ENCODE measurements at regions not wholly inside any gene's neighbourhood (a gene's known extent, or its start where the extent isn't known, plus 50 kb on each side); places are given as distances from the start of the nearest gene placed in this dataset.
"Not testable (repeated sequence)": the region's sequence is repeated elsewhere in the genome, so short reads cannot be mapped to it uniquely, and the experiment has no call there.

DNA sequence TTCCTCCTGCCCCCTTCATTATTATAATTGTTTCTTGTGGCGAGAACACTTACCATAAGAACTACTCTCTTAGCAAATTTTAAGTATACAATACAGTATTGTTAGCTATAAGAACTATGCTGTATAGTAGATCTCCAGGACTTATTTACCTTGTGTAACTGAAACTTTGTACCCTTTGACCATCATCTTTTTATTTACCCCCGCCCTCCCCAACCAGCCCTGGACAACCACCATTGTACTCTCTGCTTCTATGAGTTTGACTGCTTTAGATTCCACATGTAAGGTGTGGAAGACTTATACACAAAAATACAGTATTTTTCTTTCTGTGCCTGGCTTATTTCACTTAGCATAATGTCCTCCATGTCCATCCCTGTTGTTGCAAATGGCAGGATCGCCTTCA, 161.1 kb downstream of the PHF8 start:
- no peak for DNase-seq (ENCODE audit: low read depth in 4 of 4, low spot score in 3 of 4)

DNA sequence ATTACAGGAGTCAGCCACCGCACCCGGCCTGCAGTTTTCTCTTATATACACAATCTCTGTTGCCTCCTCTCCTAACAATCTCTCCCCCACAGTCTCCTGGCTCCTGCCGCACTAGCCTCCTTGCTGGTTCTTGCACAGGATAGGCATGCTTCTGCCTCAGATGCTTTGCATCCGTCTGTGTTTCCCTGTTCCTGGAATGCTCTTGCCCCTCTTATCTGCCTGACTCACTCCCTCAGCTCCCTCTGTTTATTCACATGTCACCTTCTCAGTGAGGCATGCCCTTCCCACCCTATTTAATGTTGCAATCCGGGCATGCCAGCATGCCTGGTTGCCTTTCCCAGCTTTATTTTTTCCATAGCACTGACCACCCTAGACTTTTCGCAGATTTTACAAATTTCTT, 161.9 kb downstream of the PHF8 start:
- DNase-seq (ENCODE audit: low read depth in 4 of 4, low spot score in 3 of 4): peak in 1 of 4 donors; percentile 17

DNA sequence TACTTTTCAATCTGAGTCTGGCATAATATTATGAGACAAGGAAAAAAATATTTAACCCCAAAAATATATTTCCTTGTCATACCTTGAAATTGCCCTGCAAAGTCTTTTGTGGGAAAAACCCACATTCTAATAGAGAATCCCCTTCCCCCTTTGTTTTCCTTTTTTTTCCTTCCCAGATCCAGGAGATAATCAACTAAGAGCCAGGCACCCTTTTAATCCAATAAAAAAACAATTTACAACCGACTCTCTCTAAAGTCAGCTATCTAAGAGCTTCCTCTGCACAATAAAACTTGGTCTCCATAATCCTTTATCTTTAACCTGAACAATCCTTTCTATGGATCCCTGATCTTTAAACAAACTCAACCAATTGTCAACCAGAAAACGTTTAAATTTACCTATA, 163.5 kb downstream of the PHF8 start:
- not testable (repeated sequence) for DNase-seq (ENCODE audit: low read depth in 4 of 4, low spot score in 3 of 4)

DNA sequence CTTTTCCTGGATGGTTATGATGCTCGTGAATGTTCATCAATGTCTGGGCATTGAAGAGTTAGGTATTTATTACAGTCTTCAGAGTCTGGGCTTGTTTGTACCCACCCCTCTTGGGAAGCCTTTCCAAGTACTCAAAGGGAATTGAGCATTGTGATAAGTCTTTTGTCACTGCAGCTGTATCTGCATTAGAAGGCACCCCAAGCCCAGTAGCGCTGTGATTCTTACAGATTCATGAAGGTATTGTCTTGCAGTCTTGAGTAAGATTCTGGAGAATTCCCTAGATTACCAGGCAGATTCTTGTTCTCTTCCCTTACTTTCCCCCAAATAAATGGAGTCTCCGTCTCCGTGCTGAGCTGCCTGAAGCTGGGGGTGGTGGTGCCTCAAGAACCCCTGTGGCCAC, 173.4 kb upstream of the HUWE1 start:
- no peak for DNase-seq (ENCODE audit: low read depth in 4 of 4, low spot score in 3 of 4)

DNA sequence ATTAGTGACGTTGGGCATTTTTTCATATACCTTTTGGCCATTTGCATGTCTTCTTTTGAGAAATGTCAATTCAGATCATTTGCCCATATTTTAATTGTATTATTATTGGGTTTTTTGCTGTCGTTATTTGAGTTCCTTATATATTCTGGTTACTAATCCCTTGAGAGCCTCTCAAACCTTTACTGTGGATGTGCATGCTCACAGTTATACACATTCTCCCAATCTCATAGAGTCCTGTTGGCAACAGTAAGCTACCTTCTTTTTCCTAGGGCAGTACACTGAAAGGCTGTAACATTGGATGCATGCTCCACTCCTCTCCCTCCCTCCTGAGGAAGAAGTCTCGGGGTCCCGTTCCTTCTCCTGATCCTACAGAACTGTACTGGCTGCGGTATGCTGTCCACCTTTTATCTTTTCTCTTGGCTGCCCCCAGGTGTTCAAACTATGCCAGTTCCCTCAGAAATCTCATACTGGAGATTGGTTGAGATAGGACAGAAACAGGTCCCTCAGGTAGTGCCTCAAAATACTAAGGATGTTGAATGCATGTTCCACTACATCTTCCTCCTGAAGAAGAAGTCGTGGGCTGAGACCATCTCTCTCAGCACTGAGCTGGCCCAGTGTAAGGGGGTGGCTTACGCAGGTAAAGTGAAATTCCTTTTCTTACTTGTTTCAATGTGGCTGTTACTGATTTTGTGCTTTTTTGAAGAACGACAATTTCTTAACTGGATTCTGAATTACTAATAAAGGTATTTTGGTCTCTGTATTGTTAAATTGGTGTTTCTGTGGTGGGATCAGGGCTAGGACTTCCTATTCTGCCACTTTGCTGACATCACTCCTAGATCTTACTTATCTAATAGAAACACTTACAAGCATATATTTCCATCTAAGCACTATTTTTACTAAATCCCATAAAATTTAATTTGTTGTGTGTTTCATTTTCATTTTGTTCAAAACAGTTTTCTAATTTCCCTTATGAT, 145.4 kb upstream of the HUWE1 start:
- peak in 1 of 4 donors; percentile 1 for DNase-seq (ENCODE audit: low read depth in 4 of 4, low spot score in 3 of 4)

DNA sequence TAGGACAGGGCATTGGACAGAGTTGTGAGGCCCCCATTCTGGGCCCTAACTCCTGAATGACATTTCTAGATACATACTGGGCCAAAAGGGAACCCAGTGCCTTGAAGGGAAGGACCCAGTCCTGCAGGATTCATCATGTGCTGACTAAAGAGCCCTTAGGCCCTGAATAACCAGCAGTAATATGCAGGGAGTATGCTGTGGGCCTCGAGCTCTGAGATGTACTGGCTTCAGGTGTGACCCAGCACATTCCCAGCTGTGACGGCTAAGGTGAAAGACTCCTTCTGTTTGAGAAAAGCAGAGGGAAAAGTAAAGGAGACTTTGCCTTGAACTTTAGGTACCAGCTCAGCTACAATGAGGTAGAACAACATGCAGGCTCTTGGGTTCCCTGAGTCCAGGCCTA, 138.2 kb upstream of the HUWE1 start:
- DNase-seq (ENCODE audit: low read depth in 4 of 4, low spot score in 3 of 4): no peak

DNA sequence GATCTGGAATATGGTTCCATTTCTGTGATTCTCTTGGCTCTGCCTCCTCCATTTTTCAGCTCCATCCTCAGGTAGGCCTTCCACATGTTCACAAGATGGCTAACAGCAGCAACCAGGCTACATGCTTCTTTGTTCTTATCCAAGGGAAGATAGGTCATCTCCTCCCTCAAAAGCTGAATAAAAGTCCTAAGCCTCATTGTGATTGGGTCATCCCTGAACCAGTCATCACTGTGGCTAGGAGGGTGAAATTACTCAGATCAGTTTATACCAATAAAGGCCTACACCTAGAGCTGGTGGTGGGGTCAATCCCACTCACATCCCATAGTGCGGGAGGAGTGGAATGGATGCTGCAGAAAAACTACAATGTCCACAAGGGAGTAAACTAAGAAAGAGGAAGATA, 131.6 kb upstream of the HUWE1 start:
- not testable (repeated sequence) for DNase-seq (ENCODE audit: low read depth in 4 of 4, low spot score in 3 of 4)

DNA sequence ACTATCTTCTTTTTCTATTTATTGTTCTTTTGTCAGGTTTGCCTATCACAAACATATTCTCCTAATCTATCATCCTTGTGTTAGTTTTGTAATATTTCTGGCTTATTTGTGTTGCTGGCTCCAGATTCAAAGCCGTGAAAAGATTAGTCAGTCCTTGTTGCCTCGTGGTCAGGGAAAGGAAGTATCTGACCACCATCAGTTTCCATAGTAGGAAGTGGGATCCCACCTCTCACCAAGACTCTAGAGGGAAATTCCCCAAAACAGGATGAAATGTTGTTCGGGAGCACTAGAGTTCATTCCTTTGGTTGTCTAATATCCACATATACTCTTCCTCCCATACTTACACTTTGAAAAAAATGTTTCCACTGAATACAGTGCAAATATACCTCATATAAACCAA, 131.0 kb upstream of the HUWE1 start:
- no peak for DNase-seq (ENCODE audit: low read depth in 4 of 4, low spot score in 3 of 4)

DNA sequence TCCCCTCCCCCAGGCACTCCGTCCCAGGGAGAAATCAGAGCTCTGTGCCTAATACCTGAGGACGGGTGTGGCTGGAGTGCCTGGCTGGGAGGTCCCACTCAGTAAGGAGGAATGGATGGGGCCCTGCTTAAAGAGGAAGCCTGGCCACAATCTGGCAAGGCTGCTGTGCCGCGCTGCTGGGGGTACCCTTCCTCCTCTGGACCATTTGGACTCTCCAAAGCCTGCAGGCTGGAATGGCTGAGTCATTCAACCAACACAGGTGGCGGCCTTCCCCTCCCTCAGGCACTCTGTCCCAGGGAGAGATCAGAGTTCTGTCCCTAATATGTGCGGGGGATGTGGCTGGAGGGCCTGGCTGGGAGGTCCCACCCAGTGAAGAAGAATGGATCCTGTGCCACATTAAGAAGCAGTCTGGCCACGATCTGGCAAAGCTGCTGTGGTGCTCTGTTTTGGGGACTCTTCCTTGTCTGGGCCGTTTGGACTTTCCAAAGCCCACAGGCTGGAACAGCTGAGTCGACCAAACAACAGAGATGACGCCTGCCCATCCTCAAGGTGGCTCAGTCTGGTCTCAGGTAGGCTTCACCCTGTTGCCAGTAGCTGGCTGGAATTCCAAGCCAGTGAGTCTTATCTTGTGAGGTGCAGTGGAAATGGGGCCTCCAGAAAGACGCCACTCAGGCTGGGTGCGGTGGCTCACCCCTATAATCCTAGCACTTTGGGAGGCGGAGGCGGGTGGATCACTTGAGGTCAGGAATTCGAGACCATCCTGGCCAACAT, 127.3 kb upstream of the HUWE1 start:
- no peak for DNase-seq (ENCODE audit: low read depth in 4 of 4, low spot score in 3 of 4)

DNA sequence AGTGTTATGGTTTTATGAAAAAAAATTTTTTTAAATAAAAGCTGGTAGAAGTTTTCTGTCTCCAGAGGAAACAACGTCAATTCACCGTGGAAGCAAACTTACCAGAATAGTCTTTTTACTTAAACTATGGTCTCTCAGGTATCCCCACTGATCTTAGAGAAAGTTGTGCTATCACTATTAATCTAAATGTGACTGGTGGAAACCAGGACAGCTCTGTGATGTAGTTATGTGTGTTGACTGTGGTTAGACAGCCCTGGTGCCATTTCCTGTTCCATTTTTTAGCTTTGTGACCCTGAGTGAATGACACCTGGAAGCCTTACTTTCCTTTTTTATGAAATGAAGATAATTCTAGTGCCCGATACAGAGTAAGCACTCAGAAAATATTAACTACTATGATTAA, 111.8 kb upstream of the HUWE1 start:
- no peak for DNase-seq (ENCODE audit: low read depth in 4 of 4, low spot score in 3 of 4)

DNA sequence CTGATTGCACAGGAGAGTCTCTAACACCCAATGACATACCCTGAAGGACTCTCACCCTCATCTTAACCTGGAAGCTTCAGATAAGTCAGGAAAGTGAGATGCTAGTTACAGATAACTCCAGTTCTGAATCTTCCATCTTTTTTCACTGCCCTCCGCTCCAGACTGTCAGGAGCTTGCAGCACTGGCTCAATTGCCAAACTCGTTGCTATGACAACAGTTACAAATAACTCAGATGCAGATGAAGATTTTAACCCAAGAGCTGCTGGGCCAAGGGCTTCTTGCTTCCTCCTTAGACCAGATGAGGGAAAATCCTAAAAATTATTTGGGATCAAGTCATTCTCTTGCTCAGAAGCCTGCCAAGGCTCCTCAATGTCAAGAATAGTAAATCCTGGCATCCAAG, 109.1 kb upstream of the HUWE1 start:
- no peak for DNase-seq (ENCODE audit: low read depth in 4 of 4, low spot score in 3 of 4)

DNA sequence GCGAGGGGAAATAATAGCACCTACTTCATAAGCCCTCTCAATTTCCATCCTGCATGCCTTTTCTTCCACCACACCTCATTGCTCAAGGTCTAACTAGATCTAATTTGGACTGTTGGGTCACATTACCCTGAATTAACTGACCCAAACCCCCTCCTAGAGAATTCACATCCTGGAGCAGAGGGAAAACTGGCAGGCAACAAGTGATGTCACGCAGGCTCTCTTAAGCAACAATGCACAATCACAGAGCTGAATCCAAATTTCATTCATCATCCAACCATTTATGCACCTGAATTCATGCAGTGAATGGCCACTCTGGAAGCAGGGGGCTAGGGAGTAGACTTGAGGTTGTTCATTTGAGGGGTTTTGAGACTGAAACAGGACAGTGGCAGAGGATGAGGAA, 107.7 kb upstream of the HUWE1 start:
- no peak for DNase-seq (ENCODE audit: low read depth in 4 of 4, low spot score in 3 of 4)

DNA sequence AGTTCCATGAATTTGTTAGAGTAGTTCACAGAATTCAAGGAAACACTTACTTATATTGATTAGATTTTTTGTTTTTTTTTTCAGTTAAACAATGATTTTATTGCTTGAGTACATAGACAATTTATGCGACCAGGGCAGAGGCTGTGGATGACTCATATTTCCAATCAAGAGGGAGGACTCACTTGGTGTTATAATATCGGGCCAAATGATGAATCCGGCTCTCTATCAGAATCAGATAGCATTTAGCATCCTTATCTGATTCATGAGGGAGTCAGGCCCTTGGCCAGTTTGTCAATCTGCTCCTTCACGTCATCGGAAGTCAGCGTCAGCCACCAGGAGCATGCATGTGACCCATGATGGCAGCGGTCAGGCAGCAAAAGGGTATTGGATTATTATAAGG, 82.3 kb upstream of the HUWE1 start:
- no peak for DNase-seq (ENCODE audit: low read depth in 4 of 4, low spot score in 3 of 4)

DNA sequence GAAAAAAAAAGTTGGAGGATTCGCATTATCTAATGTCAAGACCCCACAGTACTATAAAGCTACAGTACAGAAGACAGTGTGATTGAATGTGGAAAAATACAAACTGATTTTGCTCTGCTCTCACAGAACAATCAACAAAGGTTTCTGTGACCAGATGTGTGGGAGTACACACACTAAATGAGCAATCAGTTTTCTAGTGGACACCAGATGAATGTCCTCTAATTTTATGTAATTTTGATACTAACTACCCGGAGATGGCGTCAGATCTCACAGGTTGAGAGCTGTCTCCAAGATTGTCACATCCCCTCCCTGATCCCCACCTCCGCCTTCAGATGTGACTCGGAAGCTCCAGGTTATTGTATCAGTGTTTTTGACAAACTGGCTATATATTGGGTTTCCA, 81.9 kb upstream of the HUWE1 start:
- DNase-seq (ENCODE audit: low read depth in 4 of 4, low spot score in 3 of 4): no peak

DNA sequence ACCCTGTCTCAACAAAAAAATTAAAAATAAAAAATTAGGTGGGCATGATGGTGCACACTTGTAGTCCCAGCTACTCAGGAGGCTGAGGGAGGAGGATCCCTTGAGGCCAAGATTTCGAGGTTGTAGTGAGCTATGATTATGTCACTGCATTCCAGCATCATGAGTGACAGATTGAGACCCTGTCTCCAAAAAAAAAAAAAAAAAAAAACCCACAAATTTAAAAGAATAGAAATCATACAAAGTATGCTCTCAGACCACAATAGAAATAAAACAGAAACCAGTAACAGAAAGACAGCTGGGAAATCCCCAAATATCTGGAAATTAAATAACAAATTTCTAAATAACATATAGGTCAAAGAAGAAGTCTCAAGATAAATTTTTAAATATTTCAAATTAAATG, 81.0 kb upstream of the HUWE1 start:
- no peak for DNase-seq (ENCODE audit: low read depth in 4 of 4, low spot score in 3 of 4)

DNA sequence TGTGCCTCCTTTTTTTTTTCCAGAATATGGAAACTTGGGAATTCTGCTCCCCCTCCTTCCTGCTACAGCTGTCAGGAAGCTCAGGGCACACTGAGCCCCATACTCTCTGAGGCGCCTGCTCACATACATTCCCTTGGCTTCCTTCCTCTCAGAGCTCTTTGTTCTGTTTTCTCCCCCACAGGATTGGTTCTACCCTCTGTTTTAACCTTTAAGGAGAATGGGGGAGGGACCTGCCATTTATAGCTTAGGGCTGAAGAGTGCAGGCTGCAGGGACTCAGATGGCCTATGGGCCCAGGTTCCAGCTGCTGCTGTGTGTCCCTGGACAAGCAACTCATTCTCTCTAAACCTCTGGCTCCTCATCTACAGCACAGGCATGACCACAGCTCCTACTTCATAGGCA, 70.7 kb upstream of the HUWE1 start:
- peak in 1 of 4 donors; percentile 4 for DNase-seq (ENCODE audit: low read depth in 4 of 4, low spot score in 3 of 4)

DNA sequence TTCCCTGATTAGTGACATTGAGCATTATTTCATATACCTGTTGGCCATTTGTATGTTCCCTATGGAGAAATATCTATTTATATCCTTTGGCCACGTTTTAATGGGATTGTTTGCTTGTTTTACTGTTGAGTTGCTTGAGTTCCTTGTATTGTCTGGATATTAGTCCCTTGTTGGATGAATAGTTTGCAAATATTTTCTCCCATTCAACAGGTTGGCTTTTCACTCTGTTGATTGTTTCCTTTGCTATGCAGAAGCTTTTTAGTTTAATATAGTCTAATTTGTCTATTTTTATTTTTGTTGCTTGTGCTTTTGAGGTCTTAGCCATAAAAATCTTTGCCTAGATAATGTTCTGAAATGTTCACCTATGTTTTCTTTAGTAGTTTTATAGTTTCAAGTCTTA, 60.2 kb upstream of the HUWE1 start:
- DNase-seq (ENCODE audit: low read depth in 4 of 4, low spot score in 3 of 4): no peak

DNA sequence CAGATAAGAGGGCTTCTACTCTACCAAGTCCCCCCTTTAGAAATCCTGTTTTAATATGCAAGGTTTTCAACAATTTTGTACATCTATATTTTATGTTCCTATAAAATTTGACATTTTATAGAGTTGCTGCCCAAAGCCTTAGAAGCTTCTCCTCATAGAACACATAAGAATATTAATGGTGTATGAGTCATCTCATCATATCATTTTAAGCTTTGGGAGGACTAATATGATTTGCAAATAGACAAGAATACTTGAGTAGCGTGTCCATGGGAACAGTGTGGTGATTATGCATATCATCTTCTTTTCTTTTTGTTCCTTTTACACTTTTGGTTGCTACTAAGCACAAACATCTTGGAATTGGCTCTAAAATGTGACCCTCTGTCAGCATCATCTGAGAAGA, 56.7 kb upstream of the HUWE1 start:
- no peak for DNase-seq (ENCODE audit: low read depth in 4 of 4, low spot score in 3 of 4)

DNA sequence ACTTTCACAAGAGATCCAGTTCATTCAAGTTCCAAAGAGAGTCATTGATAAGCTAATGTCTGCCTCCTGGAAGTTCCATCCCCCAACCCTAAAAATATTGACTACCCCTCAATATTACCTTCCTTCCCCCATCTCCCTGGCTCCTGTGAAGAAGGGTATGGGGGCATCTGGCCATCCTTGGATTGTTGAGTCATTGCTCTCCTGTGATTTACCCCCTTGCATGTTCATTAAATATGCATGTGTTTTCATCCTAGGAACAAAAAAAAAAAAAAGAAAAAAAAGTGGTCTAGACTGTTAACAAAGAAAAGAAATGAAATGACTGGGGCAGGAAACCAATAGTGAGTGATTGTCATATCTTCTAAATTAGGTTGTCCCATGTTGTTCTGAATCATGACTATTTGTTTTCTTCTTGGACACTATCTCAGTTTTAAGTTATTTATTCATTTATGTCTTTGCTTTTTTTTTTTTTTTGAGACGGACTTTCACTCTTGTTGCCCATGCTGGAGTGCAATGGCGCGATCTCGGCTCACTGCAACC, 51.9 kb upstream of the HUWE1 start:
- DNase-seq (ENCODE audit: low read depth in 4 of 4, low spot score in 3 of 4): no peak

Measured in right renal pelvis (tissue), 4 donors.